Forelimb muscle (tissue), 1 donor: ENCODE measurements at regions not wholly inside any gene's neighbourhood (a gene's known extent, or its start where the extent isn't known, plus 50 kb on each side); places are given as distances from the start of the nearest gene placed in this dataset.
"Not testable (repeated sequence)": the region's sequence is repeated elsewhere in the genome, so short reads cannot be mapped to it uniquely, and the experiment has no call there.

Experiments
- DNase-seq: peaks from one replicate; pipeline ENCODE4 v3.0.0-alpha.2; 2013; ENCODE audit warnings: low read depth

DNA sequence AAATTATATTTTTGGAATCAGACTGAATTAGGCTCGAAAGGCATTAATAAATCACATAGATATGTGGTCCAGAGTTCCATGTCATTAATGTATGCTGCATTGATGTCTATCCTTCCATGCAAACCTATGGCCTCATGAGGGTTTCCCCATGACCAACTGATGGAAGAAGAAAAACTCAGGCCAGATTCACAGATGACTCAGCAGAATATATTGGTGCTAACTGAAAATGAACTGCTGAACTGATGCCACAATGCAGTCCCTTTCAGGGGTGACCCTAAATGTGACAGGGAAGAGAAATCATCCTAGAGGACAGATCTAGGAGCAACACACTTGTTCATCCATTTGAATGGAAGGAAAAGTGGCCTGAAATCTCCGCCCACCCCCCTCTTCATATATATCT lies 110.5 kb upstream of the KCND3 start:
- no peak for DNase-seq

DNA sequence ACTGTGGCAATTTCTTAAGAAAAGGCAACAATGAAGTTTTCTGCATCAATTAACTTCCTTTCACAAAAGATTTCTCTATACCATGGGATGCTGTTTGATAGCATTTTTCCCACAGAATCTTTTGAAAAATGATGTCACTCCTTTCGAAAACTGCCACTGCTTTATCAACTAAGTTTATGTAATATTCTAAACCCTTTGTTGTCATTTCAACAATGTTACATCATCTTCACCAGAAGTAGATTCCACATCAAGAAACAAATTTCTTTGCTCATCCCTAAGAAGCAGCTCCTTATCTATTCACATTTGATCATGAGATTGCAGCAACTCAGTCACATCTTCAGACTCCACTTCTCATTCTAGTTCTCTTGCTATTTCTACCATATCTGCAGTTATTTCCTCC lies 116.1 kb upstream of the KCND3 start:
- no peak for DNase-seq

DNA sequence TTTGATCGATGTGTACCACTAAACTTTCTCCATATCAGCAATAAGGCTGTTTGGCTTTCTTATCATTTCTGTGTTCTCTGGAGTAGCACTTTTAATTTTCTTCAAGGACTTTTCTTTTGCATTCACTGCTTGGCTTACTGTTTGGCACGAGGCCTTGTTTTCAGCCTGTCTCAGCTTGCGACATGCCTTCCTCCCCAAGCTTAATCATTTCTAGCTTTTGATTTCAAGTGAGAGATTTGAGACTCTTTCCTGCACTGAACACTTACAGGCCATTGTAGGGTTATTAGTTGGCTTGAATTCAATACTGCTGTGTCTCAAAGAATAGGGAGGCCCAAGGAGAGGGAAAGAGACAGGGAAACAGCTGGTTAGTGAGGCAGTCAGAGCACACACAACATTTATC lies 120.6 kb upstream of the KCND3 start:
- no peak for DNase-seq

DNA sequence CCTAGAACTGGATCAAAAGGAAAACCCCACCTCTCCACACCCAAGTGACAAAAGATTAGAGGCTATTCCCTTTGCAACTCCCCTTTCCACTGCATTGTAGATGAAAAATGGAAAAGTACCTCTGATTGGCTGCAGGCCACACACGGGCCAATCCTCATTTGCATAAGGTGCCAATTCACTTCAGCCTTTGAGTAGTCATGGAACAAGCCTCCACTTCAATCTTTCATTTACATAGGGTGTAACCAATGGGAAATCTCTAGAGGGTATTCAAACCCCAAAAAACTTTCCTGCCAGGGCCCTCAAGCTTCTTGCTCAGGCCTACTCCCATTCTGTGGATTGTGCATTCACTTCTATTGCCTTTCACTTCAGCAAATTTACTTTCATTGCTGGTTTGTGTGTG lies 122.3 kb upstream of the KCND3 start:
- no peak for DNase-seq

DNA sequence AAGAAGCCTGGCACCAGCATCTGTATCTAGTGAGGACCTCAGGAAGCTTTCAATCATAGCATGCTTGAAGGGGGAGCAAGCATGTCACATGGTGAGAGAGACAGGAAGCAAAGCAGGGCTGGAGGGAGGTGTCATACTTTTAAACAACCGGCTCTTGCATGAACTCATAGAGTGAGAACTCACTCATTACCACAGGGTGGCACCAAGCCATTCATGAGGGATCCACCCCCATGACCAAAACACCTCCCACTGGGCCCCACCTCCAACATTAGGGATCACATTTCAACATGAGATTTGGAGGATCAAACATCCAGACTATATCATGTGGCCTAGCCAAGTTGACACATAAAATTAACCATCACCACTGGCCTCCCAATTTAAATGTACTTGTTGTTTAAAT lies 125.1 kb upstream of the KCND3 start:
- DNase-seq = no peak

DNA sequence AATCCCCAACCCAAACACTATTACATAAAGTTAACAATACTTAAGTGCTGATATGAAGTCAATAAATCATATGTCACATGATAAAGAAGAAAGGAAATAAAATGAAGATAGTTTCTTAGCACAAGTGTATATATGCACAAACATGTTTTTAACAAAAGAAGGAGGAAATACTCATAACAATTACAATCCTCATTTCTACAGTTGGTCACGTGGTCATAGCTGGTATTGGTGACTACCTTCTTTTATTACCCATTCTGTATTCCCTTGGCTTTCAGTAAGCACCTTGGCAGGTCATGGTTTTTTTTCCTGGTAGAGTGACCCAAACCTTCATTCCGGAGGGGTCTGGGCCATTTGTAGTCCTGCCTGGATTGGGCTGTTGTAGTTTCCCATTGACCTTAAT lies 137.1 kb upstream of the KCND3 start:
- no peak for DNase-seq

DNA sequence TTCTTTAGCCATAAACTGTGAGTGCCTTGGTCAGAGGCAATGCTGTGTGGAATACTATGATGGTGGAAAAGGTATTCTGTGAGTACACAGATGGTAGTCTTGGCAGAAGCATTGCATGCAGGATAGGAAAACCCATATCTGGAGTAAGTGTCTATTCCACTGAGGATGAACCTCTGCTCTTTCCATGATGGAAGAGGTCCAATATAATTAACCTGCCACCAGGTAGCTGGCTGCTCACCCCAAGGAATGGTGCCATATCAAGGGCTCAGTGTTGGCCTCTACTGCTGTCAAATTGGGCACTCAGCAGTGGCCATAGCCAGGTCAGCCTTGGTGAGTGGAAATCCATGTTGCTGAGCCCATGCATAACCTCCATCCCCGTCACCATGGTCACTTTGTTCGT lies 138.1 kb upstream of the KCND3 start:
- DNase-seq = not testable (repeated sequence)

DNA sequence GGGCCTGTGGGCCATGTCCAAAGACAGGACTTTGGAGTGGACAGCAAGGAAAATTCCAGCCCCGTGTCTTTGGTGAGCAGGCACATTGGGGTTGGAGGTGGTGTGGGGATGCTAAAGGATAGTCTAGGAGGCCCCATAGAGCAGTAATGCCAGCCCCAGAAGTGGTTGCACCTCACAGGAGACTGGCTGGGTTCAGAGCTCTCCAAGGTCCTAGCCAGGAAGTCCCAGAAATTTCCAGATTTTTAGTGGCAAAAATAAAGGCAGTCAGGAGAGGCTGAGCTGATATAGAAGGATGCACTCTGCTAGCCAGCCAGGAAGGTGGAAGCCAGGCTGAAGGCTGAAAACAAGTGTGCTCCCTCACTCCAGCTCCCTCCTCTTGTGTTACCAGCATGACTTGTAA lies 144.0 kb upstream of the KCND3 start:
- DNase-seq = no peak

DNA sequence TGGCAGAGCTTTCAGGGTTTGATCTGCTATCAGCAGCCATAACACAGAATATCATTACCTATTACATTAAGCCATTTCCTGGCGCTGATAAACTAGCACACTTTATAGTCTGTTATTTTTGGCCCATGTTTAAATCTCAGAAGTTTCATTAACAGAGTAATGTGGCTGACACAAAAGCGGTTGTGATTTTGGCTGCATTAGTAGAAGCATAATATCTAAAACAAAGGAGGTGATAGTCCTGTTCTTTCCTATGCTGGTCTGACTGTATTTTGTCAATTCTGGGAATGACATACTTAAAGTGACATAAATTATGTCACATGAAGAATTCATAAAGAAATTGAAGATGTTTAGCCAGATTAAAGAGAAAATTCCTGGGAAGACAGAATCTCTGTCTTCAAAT lies 151.3 kb upstream of the KCND3 start:
- no peak for DNase-seq

DNA sequence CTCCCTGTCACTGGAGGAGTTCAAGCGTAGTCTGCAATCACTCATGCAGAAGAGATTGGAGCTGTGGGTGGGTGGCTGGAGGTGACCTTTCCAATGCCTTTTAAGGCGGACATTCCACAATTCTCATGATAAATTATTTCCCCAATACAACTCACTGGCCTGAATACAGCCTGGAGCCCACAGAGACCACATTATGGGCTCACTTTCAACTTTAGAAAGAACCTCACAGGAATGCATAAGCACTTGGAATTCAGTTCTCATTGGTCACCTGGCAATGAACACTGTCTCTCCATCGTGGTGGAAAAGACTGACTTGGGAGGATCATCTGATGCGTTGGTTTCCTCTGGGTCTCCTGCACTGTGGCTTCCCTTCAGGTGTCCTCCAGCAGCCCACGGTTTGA lies 151.8 kb upstream of the KCND3 start:
- no peak for DNase-seq

DNA sequence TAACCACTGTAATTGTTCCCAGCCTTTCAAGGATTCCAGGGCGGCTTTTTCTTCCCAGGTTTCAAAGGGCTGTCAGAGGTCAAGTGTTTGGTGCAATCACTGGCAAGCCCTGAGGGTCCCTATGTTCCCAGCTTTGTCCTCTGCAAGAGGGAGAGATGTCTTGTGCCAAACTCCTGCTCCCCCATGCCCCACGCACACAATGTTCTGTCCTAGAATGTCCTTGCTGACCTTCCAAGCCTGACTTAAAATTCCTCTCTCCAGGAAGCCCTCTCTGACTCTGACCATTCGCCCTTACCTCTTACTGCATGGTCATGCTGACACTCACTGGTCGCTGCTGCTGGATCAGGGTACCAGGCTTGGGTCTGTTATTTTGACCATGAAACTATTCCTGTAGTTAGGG lies 152.5 kb upstream of the KCND3 start:
- no peak for DNase-seq

DNA sequence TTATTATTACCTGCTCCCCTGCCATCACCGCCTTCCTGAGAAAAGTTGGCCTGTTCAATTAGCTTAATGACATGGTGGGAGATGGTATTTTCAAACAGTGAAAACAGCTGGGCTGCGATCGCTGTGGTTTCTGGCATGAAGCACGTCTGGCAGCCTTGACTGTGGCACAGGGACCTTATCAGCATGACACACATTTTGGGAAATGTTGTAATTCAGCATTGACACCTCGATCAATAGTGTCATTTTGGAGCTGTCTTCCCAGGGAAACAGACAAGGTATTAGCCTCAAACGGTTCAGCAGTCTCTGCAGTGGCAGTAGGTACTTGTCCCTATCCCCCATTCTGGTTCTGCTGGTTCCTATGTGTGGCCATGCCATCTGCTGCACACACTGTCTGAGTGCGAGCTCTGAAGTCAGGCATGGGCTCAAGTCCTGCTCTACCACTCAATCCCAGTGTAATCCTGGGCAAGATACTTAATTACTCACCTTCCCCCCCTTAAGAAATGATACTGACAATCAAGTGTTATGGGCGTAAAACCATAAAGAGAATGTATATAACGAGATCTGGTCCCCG lies 154.5 kb upstream of the KCND3 start:
- DNase-seq = no peak

DNA sequence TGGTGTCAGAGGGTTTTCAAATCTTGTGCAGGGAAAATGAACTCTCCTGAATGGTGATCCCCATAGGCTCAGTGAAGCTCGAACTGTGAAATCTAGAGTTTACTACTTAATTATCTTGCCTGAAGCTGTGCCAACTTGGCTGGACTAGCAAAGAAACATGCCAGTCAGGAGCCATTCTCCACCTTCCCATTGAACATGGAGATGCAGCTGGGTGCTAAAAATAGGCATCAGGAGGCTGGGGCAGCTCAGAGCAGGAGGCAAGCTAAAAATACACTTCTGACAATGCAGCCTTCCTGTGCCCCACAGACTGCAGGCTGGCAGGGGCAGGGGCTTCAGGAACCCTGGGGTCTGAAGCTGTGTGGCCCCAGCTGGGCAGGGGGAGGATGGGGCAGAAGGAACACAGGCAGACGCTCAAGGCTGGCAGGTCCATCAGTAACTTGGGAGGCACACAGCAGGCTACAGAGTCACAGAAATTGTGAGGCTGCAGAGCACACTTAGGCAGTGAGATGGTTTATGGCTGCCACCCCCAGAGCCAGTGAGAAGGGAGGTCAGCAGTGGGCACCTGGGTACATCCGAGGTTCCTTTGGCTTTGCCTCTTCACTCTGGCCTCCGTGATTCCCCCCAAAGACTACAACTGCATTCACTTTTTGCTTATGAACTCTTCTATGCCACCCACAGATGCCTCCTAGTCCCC lies 155.4 kb upstream of the KCND3 start:
- DNase-seq = no peak

DNA sequence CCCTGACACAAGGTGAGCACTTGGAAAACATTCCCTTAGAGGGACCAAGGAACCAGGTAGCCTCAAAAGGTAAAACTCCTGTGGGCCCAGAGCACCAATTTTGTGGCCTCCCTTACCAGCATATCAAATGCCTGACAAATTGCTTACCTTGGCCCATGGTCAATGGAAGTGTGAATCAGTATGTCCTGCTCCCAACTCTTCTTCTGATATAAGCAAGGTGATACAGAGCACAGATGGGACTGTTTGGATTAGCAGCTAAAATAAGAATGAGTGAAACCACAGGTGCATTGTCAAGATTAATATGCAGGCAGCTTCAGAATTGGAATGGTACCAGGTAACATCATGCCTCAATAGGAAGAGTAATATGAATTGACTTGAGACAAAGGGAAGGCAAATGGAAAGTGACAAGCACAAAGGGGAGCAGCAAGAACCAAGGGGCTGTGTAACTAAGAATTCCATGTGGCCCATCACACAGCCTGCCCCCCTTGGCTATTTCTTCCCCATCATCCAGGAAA lies 156.8 kb upstream of the KCND3 start:
- DNase-seq = no peak

DNA sequence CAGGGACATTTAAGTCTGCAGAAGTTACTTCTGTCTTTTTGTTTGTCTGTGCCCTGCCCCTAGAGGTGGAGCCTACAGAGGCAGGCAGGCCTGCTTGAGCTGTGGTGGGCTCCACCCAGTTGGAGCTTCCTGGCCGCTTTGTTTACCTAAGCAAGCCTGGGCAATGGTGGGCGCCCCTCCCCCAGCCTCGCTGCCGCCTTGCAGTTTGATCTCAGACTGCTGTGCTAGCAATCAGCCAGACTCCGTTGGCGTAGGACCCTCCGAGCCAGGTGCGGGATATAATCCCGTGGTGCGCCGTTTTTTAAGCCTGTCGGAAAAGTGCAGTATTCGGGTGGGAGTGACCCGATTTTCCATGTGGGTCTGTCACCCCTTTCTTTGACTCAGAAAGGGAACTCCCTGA lies 170.7 kb upstream of the KCND3 start:
- DNase-seq = not testable (repeated sequence)

DNA sequence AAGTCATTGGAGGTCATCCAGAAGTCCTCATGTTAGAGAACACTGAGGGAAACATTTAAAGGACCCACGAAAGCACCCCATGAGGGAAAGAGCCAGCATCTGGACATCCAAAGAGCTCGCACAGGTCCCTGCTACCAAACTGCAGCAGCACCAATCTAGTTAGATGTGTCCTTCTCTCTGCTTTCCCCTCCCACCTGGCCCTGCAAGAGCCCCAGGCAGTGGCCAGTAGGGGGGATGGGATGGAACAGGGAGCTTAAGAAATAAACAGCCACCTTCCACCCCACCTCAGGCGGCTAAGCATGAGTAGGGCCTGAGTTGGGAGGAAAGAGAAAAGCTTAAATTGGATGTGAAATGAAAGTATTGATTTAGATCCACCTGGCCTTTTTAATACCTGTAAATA lies 175.9 kb upstream of the KCND3 start:
- DNase-seq = no peak

DNA sequence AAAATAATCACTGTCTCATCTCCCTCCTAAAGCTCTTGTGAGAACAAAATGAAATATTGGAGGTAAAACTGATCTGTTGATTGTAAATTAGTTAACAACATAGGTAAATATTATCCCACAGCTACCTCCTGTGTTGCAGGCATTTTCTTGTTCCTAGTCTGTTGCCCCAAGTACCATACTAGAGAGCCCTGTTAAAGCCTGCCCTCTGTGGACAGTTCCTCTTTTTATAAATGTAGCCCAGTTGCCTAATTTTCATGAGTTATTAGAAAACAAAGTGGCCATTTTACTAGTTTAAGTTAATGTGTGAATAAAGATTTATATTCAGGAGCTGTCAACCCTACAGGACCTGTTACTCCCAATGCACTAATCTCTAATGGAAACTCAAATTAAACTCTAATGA lies 180.0 kb upstream of the KCND3 start:
- DNase-seq = no peak

DNA sequence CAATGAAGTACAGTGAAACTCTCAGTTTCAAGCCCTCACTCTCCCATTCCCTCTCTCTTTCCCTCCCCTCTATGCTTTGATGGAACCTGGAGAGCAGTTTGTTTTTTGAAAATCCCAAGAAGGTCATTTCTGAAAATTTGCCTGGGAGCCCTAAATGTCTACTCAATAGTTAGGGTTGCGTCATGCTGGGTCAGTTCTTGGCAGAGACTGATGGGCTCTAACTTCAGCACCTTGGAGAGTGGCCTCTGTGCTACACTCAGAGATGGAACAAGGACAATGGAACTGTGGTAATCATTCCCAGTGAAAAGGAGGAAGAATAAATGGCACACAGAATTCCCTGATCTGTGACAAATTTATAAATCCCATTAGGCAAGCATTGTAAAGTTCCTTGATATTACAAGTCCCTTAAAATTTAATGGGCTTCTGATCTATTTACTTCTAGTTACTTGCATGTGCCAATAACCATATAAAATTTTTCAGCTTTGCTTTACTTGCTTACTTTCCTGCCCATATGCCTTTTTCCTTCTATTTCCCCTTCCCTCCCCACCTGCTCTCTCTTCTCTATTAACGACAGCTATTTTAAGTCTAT lies 182.9 kb upstream of the KCND3 start:
- peak; percentile 11 for DNase-seq

DNA sequence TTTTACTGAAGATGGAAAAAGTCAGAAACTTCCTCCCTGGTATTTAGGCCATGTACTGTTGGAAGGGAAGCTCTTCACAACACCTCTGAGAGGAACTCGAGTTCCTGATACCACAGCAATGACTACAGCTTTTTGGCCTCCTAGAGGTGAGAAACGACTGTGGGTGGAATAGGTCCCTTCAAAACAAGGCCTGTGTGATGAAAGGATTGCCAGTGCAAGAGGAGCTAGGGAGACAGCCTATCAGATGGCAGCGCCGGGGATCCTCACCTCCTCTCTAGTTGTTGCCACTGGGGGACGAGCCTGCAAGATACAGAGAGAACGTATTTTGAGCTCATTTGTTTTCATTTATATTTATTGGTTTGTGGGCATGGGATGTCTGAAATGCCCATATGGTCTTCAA lies 187.8 kb upstream of the KCND3 start:
- no peak for DNase-seq

DNA sequence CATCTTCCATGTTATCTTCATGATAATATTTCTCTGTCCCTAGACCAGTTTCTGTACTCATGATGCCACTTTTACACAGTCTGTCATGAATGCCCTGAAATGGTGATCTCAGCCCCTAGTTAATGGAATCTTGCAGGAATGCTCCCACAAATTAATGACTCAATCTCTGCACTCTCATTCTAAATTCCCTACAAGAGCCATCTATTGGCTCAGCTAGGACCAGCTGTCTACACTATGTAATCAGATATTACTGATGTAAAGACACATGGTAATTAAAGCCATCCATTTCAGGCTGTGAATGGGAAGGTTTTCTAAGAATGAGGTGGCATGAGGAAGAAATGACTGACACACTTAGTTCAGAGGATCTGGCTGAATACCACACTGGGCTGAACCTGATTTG lies 199.1 kb upstream of the KCND3 start:
- DNase-seq = no peak

DNA sequence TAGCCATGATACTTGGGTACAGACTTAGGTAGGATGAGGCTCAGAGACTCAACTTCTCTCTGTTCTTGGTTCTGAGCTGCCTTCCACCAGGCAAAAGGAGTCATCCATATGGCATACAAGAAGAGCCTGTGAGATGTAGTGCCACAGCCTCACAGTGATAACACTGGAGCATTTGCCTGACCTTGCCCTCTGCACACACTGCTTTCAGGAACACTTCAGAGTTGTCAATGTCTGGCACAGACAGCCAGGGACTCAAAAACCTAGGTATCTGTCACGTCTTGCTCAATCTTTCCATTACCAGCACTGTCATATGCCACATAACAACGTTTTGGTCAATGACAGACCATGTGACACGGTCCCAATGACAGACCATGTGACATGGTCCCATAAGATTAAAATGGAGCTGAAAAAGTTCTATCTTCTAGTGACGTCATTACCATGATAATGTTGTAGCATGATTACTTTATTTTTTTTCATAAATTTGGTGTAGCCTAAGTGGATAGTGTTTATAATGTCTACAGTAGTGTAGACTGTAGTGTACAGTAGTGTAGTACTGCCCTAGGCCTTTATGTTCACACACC lies 199.9 kb upstream of the CTTNBP2NL start:
- DNase-seq = no peak

DNA sequence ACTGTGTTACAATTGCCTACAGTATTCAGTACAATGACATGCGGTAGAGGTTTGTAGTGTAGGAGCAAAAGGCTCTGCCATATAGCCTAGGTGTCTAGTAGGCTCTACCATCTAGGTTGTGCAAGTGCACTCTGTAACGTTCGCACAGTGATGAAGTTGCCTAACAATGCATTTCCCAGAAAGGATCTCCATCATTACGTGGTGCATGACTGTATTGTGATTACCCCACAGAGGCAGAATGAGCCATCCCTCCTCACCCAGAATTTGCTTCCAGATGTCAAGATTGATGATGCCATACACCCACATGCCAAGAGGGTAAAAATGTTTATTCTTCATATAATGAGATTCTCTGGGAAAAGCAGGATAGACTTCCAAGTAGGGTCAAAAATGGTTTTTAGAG lies 199.3 kb upstream of the CTTNBP2NL start:
- DNase-seq = no peak

DNA sequence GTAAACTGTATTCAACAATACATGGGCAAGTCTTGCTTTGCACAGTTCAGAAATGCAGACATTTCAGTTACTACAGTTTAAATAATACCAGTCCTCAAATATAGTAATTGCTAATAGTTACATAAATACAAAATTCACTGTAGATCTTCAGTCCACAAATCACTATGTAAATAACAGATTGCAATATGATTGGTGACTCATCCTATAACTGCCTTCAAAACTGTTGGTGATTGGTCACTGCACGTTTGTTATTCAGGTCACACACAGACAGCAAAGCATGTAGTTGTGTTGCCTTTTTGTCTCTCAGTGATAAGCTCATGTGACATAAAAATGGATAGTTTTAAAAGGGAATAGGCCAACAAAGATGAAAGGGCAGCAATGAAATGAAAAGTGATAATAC lies 186.5 kb upstream of the CTTNBP2NL start:
- no peak for DNase-seq
